HG02798 (cell line): ENCODE measurements at regions not wholly inside any gene's neighbourhood (a gene's known extent, or its start where the extent isn't known, plus 50 kb on each side); places are given as distances from the start of the nearest gene placed in this dataset.
"Not testable (repeated sequence)": the region's sequence is repeated elsewhere in the genome, so short reads cannot be mapped to it uniquely, and the experiment has no call there.

Experiments used
- ATAC-seq: cut with Tn5 transposase; IDR thresholded peaks from one replicate; pipeline ENCODE4 v1.9.1; 2021; ENCODE audit warnings: mild to moderate bottlenecking; ENCODE audit not compliant: unreplicated experiment, poor library complexity

DNA sequence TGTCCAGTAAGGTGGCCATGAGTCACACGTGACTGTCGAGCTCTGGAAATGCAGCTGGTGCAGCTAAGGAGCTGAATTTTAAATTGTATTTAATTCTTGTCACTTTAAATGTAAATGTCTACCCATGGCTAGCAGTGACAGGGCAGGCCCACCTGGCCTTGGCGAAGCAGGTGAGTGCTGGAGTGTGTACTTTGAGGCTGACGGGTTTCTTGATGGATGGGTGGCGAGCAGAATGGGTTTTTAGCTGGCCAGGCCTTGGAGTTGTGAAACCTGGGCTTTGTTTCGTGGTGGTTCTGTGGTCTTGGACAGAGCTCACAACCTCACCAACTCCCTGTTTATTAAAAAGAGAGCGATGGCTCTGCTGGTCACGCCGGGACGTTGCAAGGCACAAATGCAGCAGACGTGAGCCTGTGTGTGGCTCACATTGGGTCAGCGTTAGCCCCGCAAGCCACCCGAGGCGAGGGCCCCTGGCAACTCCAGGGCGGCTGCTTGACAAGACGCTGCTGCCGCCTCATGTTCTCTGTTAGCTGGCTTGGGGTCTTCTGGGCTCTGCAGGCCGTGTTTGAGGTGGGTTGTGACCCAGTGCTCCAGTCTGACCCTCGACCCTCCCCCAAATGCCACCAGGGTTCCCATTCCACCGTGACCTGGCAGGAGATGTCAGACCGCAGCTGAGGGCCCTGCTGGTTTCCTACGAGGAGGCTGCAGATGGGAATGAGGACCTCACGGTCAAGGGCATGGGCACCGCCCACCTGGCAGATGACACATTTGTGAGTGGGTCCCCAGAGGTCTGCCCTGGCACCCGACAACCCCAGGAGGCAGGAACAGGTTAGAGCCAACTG lies 184.1 kb upstream of the ZNF469 start:
- not testable (repeated sequence) for ATAC-seq

DNA sequence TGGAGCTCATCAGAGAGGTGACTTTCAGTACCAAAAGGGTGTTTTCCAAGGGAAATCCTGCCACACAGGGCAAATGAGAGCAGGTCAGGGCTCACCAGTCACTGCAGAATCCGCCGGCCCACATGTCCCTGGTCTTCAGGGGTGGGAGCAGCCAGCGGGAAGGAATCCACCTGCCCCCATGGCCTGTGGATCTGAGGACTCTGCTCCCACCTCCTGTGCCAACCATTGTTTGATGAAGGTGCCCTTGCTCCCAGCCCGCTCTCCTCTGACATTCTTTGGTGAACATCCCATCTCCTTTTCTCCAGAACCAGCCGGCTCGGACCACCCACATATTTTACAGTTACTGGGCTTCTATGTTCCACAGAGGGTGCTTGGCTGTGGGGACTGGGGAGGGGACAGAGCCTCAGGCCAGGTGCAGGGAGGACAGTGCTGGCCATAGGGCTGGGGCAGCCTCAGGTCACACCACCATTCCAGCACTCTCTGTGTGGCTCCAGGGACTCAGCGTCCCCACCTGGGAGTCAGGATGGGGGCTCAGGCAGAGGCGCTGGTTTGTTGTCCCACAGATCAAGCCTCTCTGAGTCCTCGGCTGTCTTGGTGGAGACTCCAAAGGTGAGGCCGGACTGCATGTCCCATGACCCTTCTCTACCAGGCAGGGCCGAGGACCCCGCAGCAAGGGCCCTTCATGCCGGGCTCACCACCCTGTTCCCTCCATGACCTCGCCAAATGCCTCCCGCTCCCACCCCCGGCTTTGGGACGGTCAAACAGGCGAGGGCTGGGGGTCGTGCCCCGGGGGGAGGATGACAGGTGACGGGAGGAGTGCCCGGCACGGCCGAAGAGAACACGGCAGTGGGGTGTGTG lies 183.2 kb upstream of the ZNF469 start:
- ATAC-seq, result not testable (repeated sequence)

DNA sequence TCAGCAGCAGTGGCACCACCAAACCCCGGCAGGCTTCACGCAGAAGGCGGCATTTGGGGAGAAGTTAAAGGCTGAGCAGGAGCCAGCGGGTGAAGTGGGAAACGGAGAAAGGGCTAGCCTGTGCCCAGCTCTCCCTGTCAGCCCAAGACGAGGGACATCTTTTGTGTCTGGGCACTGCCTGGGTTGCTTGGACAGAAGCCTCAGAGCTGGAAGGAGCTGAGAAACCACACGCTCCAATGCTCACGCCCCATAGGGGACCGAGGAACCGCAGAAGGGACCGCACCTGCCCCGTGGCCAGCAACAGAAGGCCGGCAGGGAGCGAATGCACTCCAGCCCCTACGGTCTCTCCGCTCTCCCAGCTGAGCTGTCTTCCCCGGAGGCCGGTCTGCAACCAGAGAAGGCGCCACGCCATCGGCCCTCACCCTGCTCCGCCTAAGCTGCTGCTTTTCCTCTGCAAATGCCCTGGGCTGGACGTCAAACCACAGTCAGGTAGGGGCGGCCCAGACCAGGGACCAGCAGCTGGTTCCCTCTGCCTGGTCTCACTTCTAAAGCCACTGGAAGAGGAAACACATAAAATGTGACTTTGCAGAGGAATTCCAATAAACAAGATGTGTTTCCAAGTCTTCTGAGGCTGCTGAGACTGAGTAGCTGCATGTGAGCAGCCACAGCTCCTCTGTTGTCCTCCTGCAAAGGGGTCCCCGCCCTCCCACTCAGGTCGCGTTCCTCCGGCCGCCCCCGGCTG lies 182.4 kb upstream of the ZNF469 start:
- ATAC-seq, result not testable (repeated sequence)

DNA sequence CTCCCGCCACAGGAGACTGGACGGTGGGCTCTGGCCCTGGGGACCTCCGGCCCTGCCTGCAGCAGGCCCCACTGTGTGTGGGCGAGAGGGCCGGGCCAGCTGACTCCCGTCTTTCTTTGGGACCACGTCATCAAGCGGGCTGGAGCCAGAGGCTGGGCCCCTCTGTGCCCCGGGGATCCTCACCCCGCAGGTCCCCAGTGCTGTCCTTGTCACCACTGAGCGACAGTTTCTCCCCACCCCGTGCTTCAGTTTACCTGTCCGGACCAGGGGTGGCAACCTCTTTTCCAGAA lies 181.9 kb upstream of the ZNF469 start:
- no peak for ATAC-seq

DNA sequence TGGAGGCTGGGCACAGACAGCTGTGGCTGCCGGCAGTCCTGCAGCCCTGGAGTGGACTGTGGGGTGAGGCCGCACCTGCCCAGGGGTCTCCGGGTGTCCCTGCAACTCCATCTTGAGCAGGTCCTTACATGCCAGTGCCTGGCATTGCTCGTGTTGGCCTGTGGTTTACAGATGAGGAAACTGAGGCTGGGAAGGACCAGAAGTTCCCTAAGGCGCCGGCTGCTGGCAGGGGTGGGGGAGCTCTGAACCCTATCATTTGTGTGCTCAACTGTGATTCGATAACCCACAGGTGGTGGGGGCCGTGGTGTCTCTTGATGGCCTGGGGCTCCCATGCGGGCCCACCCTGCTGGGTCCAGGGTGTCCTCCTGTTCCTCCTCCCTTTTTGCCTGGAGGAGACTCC lies 181.1 kb upstream of the ZNF469 start:
- not testable (repeated sequence) for ATAC-seq

DNA sequence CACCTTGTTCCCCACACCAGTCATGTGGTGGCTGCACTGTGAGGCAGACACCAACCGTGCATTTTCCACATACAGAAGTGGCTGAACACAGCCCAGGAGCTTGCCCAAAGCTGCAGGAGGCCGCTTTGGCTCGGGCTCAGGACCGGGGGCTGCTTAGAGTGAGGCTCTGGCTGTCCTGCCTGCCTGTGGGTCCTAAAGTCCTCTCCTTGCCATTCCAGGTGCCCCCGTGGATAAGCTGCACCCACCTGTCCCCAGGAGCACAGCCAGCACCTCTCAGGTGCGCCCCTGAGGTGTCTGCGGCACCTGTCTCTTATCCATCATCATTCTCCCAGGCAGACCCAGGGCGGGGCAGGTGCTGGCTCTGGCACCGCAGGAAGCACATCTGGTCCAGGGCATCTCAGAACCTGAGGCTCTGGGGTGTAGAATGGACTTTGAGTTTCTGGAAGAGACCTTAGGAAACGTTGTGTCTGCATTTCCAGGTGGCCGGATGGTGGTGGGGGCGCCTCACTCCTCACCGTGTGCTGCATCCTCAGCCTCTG lies 180.5 kb upstream of the ZNF469 start:
- no peak for ATAC-seq

DNA sequence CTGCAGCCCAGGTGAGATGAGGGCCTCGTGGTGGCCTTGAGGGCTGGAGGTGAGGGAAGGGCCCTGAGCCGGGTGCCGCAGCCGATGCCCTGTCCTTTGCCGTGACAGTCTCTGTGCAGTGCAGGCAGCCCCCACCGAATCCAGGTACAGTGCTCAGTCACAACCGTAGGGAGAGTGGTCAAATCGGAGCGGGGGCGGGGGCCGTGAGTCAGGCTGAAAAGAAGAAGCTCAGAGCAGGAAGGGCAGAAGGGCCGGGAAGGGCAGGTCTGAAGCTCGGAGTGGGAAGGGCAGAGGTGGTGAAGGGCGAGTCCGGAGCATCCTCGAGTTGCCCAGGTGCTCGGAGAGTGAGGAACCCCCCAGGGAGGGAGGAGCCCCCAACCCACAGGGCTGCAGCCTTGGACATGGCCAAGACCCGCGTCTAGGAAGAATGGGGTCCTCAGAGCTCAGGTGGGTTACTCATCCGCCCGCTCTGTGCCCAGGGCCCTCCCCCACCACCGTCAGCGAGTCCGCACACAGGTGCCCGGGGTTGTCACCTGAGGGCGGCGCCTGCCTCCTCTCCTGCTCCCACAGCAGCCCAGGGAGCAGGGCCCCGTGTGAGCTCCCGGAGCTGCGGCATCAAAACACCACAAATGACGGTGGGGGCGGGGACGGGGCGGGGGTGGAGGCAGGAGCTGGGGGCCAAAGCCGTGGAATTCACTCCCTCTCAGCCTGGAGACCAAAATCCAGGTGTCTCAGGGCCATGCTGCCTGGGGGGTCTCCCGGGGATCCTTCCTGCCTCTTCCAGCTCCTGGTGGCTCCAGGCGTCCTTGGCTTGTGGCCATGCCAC lies 179.7 kb upstream of the ZNF469 start:
- not testable (repeated sequence) for ATAC-seq

DNA sequence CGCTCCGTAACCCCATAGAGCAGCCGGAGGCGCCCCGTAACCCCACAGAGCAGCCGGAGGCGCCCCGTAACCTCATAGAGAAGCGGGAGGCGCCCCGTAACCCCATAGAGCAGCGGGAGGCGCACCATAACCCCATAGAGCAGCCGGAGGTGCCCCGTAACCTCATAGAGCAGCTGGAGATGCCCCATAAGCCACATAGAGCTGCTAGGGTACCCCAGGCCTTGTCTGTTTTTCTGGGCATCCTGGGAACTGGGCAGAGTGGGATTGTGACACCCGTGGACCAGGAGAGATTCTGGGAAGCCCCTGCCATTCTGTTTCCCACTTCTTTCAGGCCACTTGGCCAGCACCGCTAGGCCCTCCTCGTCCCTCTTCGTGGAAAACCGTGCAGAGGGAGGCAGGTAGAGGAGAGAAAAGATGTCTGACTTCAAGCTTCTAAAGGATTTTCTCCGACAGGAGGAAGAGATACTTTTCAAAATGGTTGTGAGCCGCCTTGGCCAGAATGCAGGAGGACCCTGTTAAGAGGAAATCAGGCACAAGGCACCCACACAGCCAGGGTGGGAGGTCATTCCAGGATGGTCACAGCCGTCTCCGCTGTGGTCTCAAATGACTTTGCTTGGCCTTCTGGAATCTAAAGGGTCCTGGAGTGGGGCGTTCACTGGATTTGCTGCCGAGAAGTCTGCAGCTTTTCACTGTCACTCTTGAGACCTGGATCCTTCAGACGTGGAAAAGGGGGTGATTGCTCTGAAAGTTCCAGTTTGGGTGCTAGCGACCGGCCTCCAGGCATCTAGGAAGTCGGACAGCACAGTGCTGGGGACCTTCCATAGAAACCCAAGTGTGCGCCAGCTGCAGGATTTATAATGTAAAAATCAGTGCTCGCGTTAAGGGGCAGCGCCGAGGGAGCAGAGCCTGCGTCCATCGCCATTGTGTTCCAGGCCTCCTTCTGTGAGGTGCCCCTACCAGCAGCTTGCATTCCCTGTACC lies 178.3 kb upstream of the ZNF469 start:
- not testable (repeated sequence) for ATAC-seq

DNA sequence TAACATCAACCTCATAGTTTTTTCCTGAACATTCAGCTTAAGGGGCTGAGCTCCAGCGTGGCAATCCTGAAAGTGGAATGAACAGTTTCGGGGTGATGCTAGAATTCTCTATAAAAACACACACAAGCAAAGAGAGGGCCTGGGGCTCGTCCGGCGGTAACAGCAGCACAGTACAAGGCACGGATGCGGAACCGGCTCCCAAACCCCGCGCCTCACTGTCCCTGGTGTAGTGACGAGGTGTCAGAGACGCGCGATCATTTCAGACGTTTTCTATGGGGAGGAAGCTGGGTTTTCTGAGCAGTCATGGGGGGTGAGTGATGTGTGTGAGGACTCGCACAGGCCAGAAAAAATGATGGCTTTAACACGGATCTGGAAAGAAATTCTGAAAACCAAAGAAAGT lies 177.3 kb upstream of the ZNF469 start:
- not testable (repeated sequence) for ATAC-seq

DNA sequence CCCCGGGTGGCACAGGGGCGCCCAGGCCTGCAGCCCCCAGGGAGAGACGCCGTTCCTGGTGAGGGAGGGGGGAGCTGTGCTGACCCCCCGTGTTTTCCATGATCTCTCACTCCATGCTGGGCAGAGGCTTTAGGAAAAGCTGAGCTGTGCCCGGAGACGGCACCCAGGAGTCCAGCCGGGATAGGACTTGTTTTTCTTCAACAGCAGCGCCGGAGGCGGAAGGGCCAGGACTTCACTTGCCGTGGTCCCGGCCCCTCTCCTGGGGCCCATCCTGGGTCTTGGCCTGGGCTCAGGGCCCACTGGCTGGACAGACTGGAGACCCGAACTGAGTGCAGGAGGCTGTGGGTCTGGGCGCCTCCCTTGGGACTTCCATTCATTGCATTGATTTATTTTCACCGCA lies 176.8 kb upstream of the ZNF469 start:
- not testable (repeated sequence) for ATAC-seq

DNA sequence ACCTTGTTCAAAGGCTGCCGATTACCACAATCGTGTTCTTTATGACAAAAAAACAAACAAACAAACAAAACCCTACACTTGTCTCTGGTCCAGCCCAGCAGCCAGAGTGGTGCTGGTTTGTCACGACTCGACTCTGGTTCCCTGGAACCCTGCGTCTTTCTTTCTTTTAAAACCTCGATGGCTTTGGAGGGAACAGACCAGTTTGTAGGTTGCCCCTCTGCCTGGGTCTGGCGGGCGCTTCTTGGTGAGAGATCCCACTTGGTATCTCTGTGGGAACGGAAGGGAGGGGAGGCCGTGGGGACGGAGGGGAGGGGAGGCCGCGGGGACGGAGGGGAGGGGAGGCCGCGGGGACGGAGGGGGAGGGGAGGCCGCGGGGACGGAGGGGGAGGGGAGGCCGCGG lies 176.2 kb upstream of the ZNF469 start:
- not testable (repeated sequence) for ATAC-seq

DNA sequence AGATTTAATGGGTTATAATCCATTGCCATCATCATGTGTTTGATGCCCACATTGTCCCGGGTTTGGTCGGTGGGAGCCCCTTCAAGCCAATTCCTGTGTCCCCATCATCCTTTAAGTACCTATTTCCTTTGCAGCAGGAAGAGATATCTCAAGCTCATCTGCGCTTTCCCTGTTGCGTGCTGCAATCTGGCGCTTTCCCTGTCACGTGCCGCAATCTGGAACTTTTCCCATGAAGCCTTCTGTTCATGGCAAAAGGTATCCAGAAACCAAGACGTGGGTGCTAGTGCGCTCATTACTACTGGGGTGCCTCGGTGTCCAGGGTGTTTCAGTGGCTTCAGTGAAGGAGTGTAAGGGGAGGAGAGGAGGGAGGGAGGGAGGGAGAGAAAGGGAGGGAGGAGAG lies 174.6 kb upstream of the ZNF469 start:
- no peak for ATAC-seq

DNA sequence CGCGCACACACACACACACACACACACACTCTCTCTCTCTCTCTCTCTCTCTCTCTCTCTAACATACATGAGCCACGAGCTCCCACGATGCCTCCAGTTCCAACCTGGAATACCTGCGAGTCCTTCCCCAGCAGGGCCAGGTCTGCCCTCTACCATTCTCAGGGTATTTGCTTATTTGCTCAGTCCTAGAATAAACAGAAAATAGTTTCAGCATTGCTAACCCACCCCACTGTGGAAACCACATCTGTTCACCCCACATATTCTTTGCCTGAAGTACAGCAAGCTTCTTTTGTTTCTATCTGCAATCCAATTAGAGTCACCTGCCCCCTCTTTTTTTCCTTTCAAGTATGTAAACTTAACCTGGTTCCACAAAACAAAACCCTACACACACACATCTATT lies 174.0 kb upstream of the ZNF469 start:
- not testable (repeated sequence) for ATAC-seq

DNA sequence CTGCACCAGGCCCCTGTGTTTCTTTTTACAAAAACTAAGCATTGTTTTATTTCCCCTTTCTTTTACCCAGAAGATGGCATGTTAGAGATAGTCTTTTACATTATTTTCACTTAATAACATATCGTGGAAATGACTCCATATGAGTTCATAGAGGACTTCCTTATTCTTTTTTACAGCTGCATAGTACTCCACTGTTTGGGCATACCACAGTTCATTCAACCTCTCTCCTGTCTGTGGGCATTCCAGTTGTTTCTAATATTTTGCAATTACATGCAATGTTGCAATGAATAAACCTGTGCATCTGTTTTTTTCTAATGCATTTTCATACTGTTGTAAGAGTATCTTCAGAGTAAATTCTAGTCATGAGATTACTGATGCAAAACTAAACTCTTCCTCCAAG lies 173.2 kb upstream of the ZNF469 start:
- ATAC-seq, result not testable (repeated sequence)

DNA sequence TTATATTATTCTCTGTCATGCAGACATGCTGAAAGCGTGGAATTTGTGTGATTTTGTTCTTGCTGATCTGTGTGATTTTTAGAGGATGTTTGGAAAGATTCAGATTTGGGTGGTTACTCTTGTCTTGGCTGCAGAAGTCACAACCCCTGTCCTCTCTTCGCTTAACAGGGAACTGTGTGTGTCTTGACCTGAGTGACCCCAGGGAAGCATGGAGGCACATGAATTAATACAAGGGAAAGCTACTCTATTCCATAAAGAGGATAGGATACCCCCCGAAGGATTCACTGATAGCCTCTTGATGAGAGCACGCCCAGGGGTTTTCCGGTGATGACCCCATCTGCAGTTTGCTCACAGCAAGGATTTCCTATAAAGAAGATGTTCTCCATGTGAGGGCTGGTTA lies 168.8 kb upstream of the ZNF469 start:
- not testable (repeated sequence) for ATAC-seq

DNA sequence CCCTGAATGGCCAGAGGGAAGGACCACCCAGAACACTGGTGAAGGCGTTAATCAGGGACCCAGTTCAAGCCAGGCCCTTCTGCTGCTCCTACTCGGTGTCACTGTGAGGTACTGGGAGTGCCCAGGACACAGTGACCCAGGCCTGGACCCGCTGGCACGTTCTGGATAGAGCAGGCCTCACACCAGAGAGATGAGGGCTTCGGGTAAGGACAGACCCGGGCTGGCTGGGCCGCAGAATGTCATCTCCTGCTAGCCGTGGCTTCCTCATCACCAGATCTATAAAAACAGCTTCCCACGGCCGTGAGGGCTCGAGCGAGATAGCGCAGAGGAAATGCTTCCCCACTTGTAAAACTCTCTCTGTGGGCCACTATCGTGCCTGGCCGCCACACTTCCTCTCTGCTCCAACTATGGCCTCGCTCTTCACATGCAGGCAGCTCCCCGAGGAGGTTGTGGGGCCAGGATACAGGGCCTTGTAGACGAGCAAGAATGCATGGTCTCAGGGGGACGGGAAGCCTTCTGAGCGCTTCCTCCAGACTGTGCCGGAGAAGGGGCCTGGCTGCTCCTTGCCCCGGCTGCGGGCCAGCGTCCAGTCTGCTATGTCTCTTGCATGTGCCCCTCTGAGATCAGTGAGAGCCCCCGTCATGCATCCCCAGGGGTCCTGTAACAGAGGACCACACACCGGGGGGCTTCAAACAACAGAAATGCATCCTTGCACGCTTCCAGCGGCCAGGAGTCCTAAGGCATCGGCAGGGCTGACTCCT lies 161.6 kb upstream of the ZNF469 start:
- not testable (repeated sequence) for ATAC-seq

DNA sequence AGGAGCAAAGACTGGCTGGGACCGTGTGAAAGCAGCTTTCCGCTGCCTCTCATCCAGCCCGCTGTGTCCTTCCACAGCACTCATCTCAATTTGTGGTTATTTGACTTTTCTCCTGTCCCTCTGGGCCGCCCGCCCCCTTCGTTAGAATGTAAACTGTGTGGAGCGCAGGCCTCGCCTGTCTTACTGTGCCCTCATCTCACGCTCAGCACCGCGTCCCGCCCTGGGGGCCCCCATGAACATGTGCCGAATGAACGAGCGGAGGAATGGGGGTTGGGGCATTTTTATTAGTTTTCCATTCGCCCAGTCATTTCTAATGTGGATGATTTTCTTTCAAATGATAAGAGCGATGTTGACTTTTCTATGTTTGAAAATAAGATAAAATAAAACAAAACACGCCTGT lies 159.1 kb upstream of the ZNF469 start:
- ATAC-seq, result not testable (repeated sequence)
